ENCODE measurements at regions not wholly inside any gene's neighbourhood (a gene's known extent, or its start where the extent isn't known, plus 50 kb on each side); places are given as distances from the start of the nearest gene placed in this dataset.

DNA sequence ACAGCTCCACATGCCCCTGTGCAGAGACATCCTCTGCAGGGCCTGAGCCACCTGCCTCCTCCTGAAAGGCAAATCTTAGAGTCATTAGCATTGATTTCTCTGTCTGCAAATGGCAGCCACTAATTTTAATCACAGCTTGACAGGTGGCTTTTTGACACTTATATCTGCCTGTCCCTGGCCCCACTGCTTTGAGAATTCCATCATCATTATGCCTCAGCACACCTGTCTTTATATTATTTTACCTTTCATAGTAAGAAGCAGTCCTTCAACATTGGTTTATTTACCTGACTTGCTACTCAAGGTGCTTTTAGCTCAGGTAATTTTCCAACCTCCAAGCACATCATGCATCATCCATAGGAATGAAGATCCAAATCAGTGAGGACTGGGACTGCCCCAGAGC is 451.3 kb downstream of the MTRR start:
- Histone ChIP-seq H3K4me2 (ENCODE audit: control insufficient read depth, insufficient read depth) (no peak overlapping the region), H3K27me3 (replicated peaks in 1 of 2; ENCODE audit: control insufficient read depth in 2 of 2, insufficient read depth in 2 of 2, low read length in 1 of 2) (no peaks in the 10 kb centered on the region), H4K20me1 (ENCODE audit: control insufficient read depth, insufficient read depth) (no peaks in the 10 kb centered on the region), H3K36me3 (ENCODE audit: control insufficient read depth in 2 of 2, insufficient read depth in 2 of 2, low read length in 1 of 2) (no peaks in the 10 kb centered on the region), H3K9me3 (replicated peaks; ENCODE audit: control insufficient read depth, insufficient read depth, low read length) (no peaks in the 10 kb centered on the region), H3K9ac (ENCODE audit: control insufficient read depth, insufficient read depth, low read length) (no peak overlapping the region), H3K4me3 (no peak overlapping the region), H3K4me1 (ENCODE audit: control insufficient read depth, insufficient read depth, low read length) (no peaks in the 10 kb centered on the region), H3K79me2 (ENCODE audit: control insufficient read depth, insufficient read depth, low read length) (no peaks in the 10 kb centered on the region), H3K27ac (ENCODE audit: control insufficient read depth, insufficient read depth) (no peak overlapping the region), H2AFZ (ENCODE audit: control insufficient read depth, low read depth, low read length) (no peak overlapping the region)
- RAD21 ChIA-PET (ENCODE audit: unreplicated experiment): no interaction called here
- SMC1A ChIA-PET (ENCODE audit: uncharacterized antibody, unreplicated experiment): no interaction called here
- intact Hi-C loops (cut with micrococcal nuclease; ENCODE audit: unreplicated experiment) (no loop called here), in situ Hi-C loops (cut with MboI) (no loop called here)
- no peak for TF ChIP-seq GABPA (IDR thresholded peaks at IDR 0.05; ENCODE audit: low read depth)
- BruUV-seq (replicated peaks): no TSS peak
- POLR2A ChIA-PET: no interaction called here
- CTCF ChIA-PET: no interaction called here
- ATAC-seq: no peak
- DNase-seq (ENCODE audit: low read depth, low spot score): no peak
- no peak for FAIRE-seq

DNA sequence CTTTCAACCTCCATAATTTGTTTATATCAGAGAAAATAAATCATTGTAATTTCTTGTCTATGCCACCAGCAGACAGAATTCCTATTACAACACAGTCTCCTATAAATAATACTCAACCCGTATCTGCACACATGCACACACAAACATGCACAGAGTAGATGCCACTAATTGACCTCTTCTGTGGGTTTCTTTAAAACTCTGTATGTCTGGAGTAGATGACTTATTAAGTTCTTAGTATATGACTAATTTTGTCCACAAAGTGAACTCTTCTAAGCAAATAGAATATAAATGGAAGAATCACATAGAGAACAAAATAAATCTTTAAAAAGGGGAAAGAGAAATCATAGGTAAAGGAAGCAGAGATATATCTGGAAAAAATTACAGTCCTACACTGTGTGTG is 452.3 kb downstream of the MTRR start:
- ChIA-PET SMC1A (ENCODE audit: uncharacterized antibody, unreplicated experiment) (no interaction called here), POLR2A (no interaction called here), RAD21 (ENCODE audit: unreplicated experiment) (no interaction called here), CTCF (no interaction called here)
- no TSS peak for BruUV-seq (replicated peaks)
- H3K9ac ChIP-seq (ENCODE audit: control insufficient read depth, insufficient read depth, low read length): no peak overlapping the region
- no peak overlapping the region for H3K27ac ChIP-seq (ENCODE audit: control insufficient read depth, insufficient read depth)
- FAIRE-seq (no peak), ATAC-seq (no peak), DNase-seq (ENCODE audit: low read depth, low spot score) (no peak)
- H3K4me3 ChIP-seq: no peak overlapping the region
- H3K9me3 ChIP-seq (replicated peaks; ENCODE audit: control insufficient read depth, insufficient read depth, low read length): no peaks in the 10 kb centered on the region
- 5% methylated on average over 1 of the region's 1 CpG for WGBS (ENCODE audit: insufficient coverage, insufficient replicate concordance, low lambda C conversion rate, missing lambda C conversion rate)
- in situ Hi-C loops (cut with MboI): no loop called here
- no peak overlapping the region for H3K4me2 ChIP-seq (ENCODE audit: control insufficient read depth, insufficient read depth)
- no peaks in the 10 kb centered on the region for H3K4me1 ChIP-seq (ENCODE audit: control insufficient read depth, insufficient read depth, low read length)
- intact Hi-C loops (cut with micrococcal nuclease; ENCODE audit: unreplicated experiment): no loop called here
- H4K20me1 ChIP-seq (ENCODE audit: control insufficient read depth, insufficient read depth): no peaks in the 10 kb centered on the region
- H2AFZ ChIP-seq (ENCODE audit: control insufficient read depth, low read depth, low read length): no peak overlapping the region
- no peak for TF ChIP-seq ZNF24 (IDR thresholded peaks at IDR 0.05)
- TF ChIP-seq, protein P1, sequence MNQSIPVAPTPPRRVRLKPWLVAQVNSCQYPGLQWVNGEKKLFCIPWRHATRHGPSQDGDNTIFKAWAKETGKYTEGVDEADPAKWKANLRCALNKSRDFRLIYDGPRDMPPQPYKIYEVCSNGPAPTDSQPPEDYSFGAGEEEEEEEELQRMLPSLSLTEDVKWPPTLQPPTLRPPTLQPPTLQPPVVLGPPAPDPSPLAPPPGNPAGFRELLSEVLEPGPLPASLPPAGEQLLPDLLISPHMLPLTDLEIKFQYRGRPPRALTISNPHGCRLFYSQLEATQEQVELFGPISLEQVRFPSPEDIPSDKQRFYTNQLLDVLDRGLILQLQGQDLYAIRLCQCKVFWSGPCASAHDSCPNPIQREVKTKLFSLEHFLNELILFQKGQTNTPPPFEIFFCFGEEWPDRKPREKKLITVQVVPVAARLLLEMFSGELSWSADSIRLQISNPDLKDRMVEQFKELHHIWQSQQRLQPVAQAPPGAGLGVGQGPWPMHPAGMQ (IDR thresholded peaks at IDR 0.05; ENCODE audit: borderline replicate concordance): no peak
- TF ChIP-seq FOXM1 (IDR thresholded peaks at IDR 0.05; ENCODE audit: low read depth, low read length): no peak
- TF ChIP-seq PAX8 (IDR thresholded peaks at IDR 0.05): no peak
- no peak for TF ChIP-seq TCF3 (IDR thresholded peaks at IDR 0.05; ENCODE audit: borderline replicate concordance, insufficient read depth, low read depth, low read length)
- no peak for TF ChIP-seq KDM1A (IDR thresholded peaks at IDR 0.05; ENCODE audit: borderline replicate concordance)
- TF ChIP-seq ZNF207 (IDR thresholded peaks at IDR 0.05; ENCODE audit: borderline replicate concordance): no peak
- TF ChIP-seq NFIC (IDR thresholded peaks at IDR 0.05; ENCODE audit: low read depth, low read length): no peak
- no peak for TF ChIP-seq DPF2 (IDR thresholded peaks at IDR 0.05)
- no peak for TF ChIP-seq SIX5 (IDR thresholded peaks at IDR 0.05; ENCODE audit: low read depth, low read length, severe bottlenecking)
- no peak for TF ChIP-seq SUPT20H (IDR thresholded peaks at IDR 0.05; ENCODE audit: borderline replicate concordance, control insufficient read depth, low read depth, low read length)
- no peak for TF ChIP-seq NR2C1 (IDR thresholded peaks at IDR 0.05)
- no peak for TF ChIP-seq NR2C2 (IDR thresholded peaks at IDR 0.05; ENCODE audit: borderline replicate concordance, control insufficient read depth, insufficient read length, low read depth)
- TF ChIP-seq RAD21 (IDR thresholded peaks at IDR 0.05; ENCODE audit: insufficient read depth, low read depth, low read length): no peak
- H3K27me3 ChIP-seq (replicated peaks in 1 of 2; ENCODE audit: control insufficient read depth in 2 of 2, insufficient read depth in 2 of 2, low read length in 1 of 2): no peaks in the 10 kb centered on the region
- H3K36me3 ChIP-seq (ENCODE audit: control insufficient read depth in 2 of 2, insufficient read depth in 2 of 2, low read length in 1 of 2): no peaks in the 10 kb centered on the region
- H3K79me2 ChIP-seq (ENCODE audit: control insufficient read depth, insufficient read depth, low read length): no peaks in the 10 kb centered on the region

All from GM12878 (cell line).